PC-3 (cell line): ENCODE measurements at regions not wholly inside any gene's neighbourhood (a gene's known extent, or its start where the extent isn't known, plus 50 kb on each side); places are given as distances from the start of the nearest gene placed in this dataset.

Experiments used
- EZH2 ChIP-seq: fragments of 300-600 bp; sonication (generic); IDR thresholded peaks from one replicate; pipeline ENCODE4 v1.6.1; 2017; ENCODE audit warnings: antibody characterized with exemption, mild to moderate bottlenecking, low read length; ENCODE audit not compliant: unreplicated experiment
- EZH2phosphoT487 ChIP-seq: fragments of 300-600 bp; sonication (generic); IDR thresholded peaks from 2 replicates; pipeline ENCODE4 v1.6.1; 2018; ENCODE audit warnings: mild to moderate bottlenecking, antibody characterized with exemption, low read length, borderline replicate concordance
- TF ChIP-seq, protein P1 (sequence below): fragments of 300-600 bp; sonication (generic); conservative IDR thresholded peaks from 2 replicates; pipeline ENCODE4 v1.5.1; 2017; ENCODE audit warnings: antibody characterized with exemption, low read depth, mild to moderate bottlenecking, low read length

DNA sequence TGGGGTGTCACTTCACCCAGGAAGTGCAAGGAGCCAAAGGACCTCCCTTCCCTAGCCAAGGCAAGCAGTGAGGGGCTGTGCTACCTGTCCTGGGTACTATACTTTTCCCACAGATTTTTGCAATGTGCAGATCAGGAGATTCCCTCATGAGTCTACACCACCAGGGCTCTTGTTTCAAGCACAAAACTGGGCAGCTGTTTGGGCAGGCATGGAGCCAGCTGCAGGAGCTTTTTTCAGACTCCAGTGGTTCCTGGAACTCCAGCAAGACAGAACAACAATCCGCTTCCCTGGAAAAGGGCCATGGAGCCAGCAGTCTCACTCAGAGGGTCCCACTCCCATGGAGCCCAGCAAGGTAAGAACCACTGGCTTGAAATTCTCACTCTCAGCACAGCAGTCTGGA, 1649.6 kb downstream of the LRRC4C start:
- TF ChIP-seq, protein P1, sequence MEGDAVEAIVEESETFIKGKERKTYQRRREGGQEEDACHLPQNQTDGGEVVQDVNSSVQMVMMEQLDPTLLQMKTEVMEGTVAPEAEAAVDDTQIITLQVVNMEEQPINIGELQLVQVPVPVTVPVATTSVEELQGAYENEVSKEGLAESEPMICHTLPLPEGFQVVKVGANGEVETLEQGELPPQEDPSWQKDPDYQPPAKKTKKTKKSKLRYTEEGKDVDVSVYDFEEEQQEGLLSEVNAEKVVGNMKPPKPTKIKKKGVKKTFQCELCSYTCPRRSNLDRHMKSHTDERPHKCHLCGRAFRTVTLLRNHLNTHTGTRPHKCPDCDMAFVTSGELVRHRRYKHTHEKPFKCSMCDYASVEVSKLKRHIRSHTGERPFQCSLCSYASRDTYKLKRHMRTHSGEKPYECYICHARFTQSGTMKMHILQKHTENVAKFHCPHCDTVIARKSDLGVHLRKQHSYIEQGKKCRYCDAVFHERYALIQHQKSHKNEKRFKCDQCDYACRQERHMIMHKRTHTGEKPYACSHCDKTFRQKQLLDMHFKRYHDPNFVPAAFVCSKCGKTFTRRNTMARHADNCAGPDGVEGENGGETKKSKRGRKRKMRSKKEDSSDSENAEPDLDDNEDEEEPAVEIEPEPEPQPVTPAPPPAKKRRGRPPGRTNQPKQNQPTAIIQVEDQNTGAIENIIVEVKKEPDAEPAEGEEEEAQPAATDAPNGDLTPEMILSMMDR = no peak
- no peak for TF ChIP-seq EZH2
- no peak for TF ChIP-seq EZH2phosphoT487
